HepG2 (cell line): ENCODE measurements at regions not wholly inside any gene's neighbourhood (a gene's known extent, or its start where the extent isn't known, plus 50 kb on each side); places are given as distances from the start of the nearest gene placed in this dataset.

ENCODE experiments used
- NRL ChIP-seq: sonication (generic); formaldehyde crosslinking; IDR thresholded peaks from 2 replicates; pipeline ENCODE4 v1.5.0; 2020; ENCODE audit warnings: missing genetic modification reagents, mild to moderate bottlenecking, moderate library complexity, borderline replicate concordance
- SNRNP70 ChIP-seq: fragments of 200-400 bp; formaldehyde crosslinking; IDR thresholded peaks from 2 replicates; pipeline ENCODE4 v1.6.1; 2017; ENCODE audit warnings: mild to moderate bottlenecking, low read depth, low read length, moderate library complexity
- SOX6 ChIP-seq, 2 experiments: fragments of 450-650 bp in 1 of 2; sonication (generic) in 1 of 2; formaldehyde crosslinking in 1 of 2; IDR thresholded peaks; 2 replicates each; pipeline versions ENCODE4 v1.4.0 to v1.6.1; 2017 to 2020; ENCODE audit warnings: antibody characterized with exemption in 1 of 2, mild to moderate bottlenecking in 1 of 2, missing genetic modification reagents in 1 of 2
- TCF7L2 ChIP-seq: IDR thresholded peaks from 2 replicates; pipeline ENCODE4 v1.6.1; 2011; ENCODE audit warnings: mild to moderate bottlenecking, low read depth, low read length, moderate library complexity
- ZBTB1 ChIP-seq: sonication (generic); formaldehyde crosslinking; IDR thresholded peaks from 2 replicates; pipeline ENCODE4 v1.4.0; 2020; ENCODE audit warnings: missing genetic modification reagents, borderline replicate concordance
- ZNF773 ChIP-seq: sonication (generic); formaldehyde crosslinking; IDR thresholded peaks from 2 replicates; pipeline ENCODE4 v1.4.0; 2020; ENCODE audit warnings: missing genetic modification reagents, borderline replicate concordance
- TF ChIP-seq, protein P1 (sequence below): sonication (generic); formaldehyde crosslinking; IDR thresholded peaks from 2 replicates; pipeline ENCODE4 v1.4.0; 2020; ENCODE audit warnings: missing genetic modification reagents
- TF ChIP-seq, protein P2 (sequence below): sonication (generic); formaldehyde crosslinking; conservative IDR thresholded peaks from 2 replicates; pipeline ENCODE4 v1.4.0; 2020; ENCODE audit warnings: missing genetic modification reagents
- TF ChIP-seq, protein P3 (sequence below): sonication (generic); formaldehyde crosslinking; IDR thresholded peaks from 2 replicates; pipeline ENCODE4 v1.8.1; 2023; ENCODE audit warnings: mild to moderate bottlenecking, moderate library complexity, missing genetic modification reagents

DNA sequence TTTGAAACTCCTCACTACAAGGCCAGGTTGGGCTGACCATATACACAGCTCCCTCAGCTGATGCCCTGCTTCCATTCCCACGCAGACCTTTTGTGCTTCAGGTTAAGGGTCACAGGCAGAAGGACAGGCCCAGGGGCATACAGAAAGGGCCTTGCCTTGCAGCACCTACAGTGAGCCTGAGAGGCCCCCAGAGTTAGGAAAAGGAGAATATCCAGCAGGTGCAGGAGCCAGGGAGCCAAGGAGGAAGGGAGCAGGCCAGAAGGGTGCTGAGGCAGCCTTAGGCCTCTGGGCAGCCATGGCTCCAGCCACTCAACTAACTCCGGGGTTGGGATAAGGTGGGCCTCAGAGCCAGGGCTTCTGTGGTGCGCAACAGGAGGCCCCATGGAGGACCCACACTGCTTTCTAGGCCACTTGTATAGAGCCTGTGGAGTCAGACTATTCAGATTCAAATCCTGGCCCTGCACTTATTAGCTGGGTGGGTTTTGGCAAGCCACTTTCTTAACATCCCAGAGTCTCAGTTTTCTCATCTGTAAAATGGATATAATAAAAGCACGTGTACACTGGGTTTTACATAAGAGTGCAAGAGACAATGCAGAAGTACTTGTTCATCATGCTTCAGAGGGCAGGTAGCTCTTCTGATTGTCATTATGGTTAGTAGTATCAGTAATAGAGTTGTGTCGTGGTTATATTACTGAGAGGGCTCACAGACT is 214.6 kb upstream of the HAAO start (continued):
- TF ChIP-seq, protein P1, sequence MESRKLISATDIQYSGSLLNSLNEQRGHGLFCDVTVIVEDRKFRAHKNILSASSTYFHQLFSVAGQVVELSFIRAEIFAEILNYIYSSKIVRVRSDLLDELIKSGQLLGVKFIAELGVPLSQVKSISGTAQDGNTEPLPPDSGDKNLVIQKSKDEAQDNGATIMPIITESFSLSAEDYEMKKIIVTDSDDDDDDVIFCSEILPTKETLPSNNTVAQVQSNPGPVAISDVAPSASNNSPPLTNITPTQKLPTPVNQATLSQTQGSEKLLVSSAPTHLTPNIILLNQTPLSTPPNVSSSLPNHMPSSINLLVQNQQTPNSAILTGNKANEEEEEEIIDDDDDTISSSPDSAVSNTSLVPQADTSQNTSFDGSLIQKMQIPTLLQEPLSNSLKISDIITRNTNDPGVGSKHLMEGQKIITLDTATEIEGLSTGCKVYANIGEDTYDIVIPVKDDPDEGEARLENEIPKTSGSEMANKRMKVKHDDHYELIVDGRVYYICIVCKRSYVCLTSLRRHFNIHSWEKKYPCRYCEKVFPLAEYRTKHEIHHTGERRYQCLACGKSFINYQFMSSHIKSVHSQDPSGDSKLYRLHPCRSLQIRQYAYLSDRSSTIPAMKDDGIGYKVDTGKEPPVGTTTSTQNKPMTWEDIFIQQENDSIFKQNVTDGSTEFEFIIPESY: no peak
- TF ChIP-seq ZNF773 (CRISPR knock-in tag): no peak
- TF ChIP-seq, protein P2, sequence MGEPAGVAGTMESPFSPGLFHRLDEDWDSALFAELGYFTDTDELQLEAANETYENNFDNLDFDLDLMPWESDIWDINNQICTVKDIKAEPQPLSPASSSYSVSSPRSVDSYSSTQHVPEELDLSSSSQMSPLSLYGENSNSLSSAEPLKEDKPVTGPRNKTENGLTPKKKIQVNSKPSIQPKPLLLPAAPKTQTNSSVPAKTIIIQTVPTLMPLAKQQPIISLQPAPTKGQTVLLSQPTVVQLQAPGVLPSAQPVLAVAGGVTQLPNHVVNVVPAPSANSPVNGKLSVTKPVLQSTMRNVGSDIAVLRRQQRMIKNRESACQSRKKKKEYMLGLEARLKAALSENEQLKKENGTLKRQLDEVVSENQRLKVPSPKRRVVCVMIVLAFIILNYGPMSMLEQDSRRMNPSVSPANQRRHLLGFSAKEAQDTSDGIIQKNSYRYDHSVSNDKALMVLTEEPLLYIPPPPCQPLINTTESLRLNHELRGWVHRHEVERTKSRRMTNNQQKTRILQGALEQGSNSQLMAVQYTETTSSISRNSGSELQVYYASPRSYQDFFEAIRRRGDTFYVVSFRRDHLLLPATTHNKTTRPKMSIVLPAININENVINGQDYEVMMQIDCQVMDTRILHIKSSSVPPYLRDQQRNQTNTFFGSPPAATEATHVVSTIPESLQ (CRISPR knock-in tag): no peak
- no peak for TF ChIP-seq TCF7L2
- TF ChIP-seq NRL: peak; percentile 63; the same call in 1 of the 2 replicates
- TF ChIP-seq, protein P3, sequence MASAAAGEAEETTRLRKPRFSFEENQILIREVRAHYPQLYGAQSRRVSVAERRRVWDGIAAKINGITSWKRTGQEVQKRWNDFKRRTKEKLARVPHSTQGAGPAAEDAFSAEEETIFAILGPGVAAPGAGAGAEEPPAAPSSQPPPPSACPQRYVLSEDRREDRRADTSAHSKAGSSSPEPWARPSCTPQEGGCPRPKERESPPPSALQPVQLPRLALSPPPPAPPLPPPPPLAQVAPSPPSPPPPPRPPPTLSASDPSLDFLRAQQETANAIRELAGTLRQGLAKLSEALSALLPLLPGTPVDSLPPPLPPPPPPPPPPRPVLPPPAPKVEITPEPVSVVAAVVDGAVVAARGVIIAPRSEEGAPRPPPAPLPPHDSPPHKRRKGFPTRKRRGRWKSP: no peak; the same call in 1 of the 2 replicates
- TF ChIP-seq ZBTB1 (CRISPR knock-in tag): no peak
- TF ChIP-seq SNRNP70: no peak
- no peak for TF ChIP-seq SOX6 (IDR thresholded peaks at IDR 0.05)
- TF ChIP-seq SOX6 (CRISPR knock-in tag; IDR thresholded peaks at IDR 0.05): no peak
